Cardiac septum (tissue), 1 donor: ENCODE measurements at regions not wholly inside any gene's neighbourhood (a gene's known extent, or its start where the extent isn't known, plus 50 kb on each side); places are given as distances from the start of the nearest gene placed in this dataset.

Source experiments
- DNase-seq: peaks from one replicate; pipeline ENCODE4 v3.0.0-alpha.2; 2020; ENCODE audit warnings: low spot score
- intact Hi-C: fragments of 100-400 bp; cut with DNase I; formaldehyde crosslinking; loops from one replicate; pipeline ENCODE4 v1.14.0; 2022
- donor health status: DM: no; HTN: no; CAD: no.

DNA sequence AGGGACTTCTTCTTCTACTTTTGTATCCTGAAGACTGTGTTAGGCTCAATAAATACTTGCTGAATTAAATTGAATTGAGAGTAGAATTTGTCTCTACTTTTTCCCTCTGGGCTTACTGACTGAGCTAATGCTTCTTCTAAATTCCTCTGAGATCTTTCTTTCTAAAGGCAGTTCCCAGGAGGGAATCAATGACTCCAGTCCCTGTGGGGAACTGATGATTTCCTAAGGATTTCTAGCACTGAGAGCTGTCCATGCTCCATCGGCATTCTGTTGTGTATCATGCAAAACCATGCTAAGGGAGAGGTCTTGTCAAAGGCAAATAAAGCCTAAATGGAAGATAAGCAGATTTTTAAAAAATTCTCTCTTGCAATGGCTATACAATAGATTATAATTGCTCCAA is 148.8 kb upstream of the KIRREL3 start:
- intact Hi-C loops = no loop called here
- DNase-seq = no peak

DNA sequence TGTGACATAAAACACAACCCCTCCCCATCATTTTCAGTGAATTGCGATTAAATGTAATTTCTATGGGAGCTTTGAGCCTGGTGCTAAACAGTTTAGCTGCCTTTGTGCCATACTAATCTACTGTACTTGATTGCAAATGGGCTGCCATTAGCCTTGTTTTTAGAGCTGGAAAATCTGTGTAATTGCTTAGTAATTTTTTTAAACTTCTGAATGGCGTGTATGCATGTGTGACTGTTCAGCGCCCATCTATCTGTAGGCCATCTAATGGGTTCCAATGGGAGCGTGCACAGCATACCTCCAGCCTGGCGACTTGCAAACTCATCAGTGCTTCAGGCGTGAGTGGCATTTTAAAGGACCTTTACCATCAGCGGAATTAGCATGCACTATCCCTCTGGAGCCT is 142.7 kb upstream of the KIRREL3 start:
- intact Hi-C loops = no loop called here
- DNase-seq = no peak

DNA sequence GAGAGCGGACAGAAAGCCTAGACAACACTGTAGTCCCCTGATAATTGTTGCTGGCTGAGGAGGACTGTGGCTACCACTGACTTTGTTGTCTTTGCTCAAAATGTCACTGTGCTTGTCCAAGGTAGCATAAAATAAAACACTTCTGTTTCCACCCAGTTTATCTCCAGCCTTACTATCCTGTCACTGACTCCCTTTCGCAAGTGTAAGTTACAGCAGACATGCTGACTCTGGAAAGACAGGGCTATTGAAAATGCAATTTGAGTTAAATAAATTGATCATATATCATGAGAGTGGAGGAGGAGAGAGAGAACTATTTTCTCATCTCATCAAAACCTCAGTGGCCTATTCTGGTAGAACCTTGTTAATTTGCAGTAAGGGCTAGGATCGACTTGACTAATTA is 138.0 kb upstream of the KIRREL3 start:
- intact Hi-C loops = no loop called here
- DNase-seq = no peak

DNA sequence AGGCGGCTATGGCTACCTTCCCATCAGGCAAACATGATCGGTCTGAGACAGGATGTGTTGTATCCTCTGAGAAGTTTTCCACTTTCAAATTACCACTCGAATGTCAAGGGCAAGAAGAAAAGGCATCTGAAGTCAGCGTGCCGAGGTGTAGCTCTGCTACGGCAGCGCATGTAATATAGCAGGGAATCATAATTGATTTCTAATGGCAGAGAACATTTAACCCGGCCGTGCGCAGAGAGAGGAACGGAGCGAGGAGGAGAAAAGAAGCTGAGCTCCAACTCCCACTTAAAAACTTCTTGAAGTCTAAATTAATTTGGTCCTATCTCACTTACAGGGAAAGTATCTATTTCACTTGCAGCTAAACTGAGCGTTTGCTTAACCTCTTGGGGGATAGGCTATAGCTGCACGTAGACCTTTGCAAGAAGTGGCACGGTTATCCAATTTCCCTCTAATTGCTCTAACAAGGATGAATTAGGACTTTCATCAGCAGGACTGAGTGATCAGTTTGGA is 137.3 kb upstream of the KIRREL3 start:
- DNase-seq = no peak
- intact Hi-C loops = no loop called here

DNA sequence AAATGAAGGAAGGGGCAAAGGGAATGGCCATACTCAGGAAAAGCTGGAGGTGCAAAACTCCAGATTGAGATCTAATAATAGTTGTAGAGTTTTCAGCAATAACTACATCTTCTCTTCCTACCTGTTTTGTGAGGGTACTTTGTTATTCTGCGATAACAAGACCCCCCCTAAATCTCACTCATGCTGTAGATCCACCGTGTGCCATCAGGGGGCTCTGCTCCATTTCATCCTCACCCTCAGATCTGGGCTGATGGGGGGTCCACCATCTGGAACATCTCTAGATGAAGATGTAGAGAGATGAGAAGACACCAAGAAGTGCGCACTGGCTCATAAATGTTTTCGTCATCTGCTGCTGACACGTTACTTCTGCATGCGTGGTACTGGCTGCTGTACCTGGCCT is 135.9 kb upstream of the KIRREL3 start:
- intact Hi-C loops = no loop called here
- no peak for DNase-seq

DNA sequence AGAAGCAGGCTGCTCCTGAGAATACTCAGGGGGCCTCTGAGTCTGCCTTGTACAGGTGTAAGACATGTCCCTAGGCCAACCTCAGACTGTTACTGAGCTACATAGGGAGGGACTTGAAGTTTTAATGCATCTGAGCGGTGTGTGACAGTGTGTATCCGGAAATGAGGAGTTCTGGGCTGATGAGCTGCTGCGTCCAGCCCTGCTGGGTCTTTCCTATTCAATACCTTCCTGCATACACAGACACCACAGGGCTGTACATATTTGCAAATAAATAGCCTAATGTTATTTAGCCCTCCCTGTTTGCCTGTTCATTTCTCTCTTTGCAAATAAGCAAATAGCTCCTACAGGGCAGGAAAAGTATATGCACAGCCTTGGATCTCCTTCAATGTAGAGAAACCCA is 134.7 kb upstream of the KIRREL3 start:
- no peak for DNase-seq
- intact Hi-C loops = no loop called here

DNA sequence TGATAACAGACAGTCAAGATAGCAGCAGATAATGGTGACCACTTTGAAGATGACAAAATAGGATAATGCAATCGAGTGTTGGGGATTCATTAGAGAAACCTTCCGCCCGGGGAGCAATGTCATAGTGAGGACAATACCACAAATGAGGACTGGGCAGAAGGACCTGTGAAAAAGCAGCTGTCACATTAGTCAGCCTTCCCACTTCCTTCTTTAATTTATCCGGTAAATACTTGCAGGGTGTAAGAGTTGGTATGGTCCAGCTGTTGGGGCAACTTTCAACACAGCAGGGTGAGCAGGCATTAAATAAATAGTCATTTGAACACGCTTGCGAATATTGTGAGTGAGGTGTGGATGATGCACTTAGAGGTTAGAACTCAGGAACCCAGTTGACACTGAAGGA is 132.5 kb upstream of the KIRREL3 start:
- intact Hi-C loops = no loop called here
- DNase-seq = no peak

DNA sequence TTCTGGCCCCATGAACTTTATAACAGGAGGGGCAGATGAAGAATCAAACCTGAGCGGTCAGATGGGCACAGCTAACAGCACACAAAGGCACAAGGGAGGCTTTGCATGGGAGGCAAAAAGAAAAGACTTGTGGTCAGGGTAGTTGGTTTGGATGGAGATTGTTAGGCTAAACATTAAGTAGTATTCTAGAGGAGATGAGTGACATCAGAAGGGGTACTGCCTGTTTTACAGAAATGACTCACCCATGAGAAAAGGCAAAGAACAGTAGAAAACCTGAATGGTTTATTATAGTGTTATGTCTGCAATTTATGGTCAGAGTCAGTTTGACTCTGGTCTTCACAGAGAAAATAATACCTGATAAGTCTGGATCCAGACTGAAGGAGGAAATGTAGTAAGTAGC is 129.8 kb upstream of the KIRREL3 start:
- DNase-seq = no peak
- intact Hi-C loops = no loop called here

DNA sequence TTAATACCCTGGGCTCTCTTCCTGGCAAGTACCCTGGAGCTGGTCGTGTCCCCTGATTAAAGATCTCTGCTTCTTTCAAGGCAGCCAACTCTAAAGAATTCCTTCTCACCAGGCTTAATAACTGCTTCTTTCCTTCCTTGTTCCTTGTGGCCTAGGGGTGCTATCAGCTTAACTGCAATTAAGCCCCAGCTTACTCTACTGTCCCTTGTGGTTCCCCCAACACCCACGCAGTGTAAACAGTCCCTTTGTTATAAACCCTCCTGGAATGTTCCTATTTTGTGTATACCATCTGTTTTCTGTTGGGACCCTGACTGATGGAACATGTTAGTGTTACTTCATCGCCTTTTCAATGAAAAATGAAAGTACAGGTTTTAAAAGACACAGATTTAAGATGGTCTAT is 126.4 kb upstream of the KIRREL3 start:
- intact Hi-C loops = no loop called here
- DNase-seq = no peak

DNA sequence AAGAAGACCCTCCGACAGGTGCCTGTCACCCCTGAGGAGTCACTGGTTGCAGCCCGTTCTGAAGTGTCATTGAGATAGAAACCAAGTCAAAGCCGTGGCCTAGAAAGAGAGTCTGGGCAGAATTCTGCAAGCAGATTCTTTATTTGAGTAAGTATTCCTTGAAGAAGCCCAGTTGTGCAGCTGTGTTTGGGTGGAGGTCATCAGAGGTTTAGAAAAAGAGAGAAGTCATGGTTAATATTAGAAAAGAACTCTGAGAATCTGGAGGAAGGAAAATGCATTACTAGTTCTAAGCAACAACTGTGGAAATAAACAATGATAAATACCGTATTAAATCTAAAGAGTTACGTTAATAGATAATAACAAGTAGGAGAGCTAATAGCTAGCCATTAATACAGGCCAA is 118.8 kb upstream of the KIRREL3 start:
- no peak for DNase-seq
- intact Hi-C loops = no loop called here

DNA sequence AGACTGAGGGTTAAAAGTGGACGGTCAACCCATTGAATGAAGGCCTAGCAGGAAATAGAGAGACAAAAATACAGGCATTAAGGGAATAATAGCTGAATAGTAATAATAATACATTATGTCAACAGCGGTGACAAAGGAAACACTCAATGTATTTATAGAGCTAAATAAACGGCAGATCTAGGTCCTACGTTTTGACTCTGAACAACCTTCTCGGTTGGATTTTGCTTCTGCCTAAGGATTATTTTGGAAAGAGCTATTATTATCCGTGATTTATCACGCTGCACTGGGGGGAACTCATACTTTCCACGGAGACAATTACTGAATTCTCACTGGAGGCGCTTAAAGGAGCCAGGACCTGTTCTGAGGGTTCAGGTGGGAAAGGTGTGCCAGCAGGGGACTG is 118.2 kb upstream of the KIRREL3 start:
- DNase-seq = no peak

DNA sequence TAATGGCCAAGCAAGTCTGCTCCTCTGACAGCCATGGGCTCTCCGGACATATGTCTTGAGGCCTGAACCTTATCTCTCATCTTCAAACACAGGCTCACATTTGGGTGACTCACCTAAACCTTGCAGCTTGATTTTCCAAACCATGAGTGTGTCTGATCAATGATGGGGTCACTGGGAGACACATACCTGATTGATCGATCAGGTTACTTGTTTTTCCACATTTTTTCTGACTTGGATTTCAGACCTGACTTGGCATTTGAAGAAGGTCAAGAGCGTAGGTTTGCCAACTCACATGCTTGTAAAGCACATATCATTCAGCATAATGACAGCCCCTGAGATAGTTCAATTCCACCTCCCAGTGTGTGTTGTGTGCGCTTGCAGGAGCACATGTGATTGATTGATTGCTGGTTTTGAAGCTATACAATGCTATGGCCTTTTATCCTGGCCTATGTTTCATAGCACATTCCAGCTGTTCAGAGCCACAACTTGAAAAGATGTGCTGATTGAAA is 116.7 kb upstream of the KIRREL3 start:
- intact Hi-C loops = no loop called here
- DNase-seq = no peak

More for the DNA sequence above, 118.2 kb upstream of the KIRREL3 start:
- intact Hi-C loops = no loop called here

DNA sequence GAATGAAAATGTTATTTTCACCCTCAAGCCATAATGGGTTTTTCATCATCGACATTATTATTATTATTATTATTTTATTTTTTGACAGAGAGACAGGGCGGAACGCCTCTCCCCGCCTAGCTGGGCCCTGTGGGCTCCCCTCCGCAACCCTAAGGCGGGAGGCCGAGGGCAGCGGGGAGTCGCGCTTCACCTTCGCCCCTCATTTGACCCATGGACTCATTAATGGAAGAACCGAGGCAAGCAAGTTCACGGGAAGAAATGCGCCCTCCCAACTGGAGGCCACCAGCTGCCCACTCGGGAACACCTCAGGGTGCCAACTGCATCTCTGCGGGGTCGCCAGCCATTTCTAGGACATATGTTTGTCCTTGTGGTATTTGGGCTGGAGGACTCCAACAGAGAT is 115.3 kb upstream of the KIRREL3 start:
- DNase-seq = no peak

DNA sequence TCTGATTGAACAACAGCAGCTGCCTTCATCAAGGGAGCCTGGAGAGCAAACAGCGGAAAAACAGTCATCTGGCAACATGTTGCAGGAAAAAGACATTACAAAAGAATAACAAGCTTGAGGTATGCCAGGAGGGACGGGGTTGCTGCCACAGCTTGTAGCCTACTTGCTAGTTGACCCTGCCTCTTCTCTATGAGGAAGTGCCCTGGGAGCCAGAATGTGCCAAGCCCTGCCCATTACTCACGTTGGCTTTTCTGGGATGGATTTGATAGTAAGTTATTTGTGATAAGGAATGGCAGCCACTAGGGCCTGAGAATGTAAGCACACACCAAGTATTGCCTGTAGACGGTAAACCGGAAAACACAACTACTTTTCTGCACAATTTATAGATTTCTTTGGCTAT is 113.5 kb upstream of the KIRREL3 start:
- no peak for DNase-seq
- intact Hi-C loops = no loop called here

More for the DNA sequence above, 115.3 kb upstream of the KIRREL3 start:
- intact Hi-C loops = no loop called here

DNA sequence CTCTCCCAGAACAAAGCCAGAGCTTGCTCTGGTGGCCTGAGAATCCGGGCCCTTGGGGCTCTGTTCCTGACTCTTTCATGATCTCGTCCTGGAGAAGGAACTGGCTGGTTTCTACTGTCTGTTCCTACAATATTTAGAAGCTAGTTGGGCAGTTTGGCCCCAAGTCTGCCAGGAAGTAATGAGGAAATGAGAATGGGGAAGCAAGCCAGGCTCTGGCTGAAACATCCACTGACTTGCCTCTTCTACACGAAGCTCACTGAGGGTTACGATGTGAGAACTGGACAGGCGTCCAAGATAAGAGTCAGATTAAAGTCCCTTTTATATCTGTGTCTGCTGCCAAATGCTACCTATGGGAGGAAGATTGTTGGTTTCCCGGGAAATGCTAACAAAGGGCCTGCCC is 110.0 kb upstream of the KIRREL3 start:
- intact Hi-C loops = no loop called here
- no peak for DNase-seq

DNA sequence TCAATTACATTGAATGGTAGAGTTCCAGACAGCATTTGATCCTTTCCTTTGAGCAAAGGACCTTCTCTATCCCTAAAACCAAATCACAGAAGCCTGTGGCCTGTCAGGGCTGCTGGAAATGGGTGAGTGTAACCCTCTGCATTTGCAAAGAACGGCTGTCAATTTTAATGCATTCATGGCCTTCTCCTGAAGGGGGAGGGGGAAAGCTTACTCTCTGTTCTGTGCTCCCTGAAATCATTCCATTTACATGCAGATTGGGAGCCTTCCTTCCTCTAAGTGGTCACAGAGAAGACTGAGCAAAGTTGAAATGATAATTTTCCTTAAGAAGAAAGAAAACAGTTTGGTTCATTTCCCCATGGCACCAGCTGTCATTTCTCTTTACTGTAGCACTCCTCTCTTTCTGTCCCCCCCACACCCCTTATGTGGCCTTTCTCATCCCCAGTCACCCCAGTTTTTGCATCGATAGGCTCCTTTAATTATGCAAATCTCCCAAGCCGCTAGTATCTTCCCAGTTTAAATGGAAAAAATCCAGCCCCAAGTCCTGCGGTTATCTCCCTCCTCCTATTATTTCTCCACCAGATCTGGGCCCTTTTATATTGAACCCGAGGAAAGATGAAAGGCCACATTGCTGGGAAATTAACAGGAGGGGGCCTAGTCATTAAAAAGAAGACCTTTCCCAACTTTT is 109.4 kb upstream of the KIRREL3 start:
- intact Hi-C loops = no loop called here
- no peak for DNase-seq

DNA sequence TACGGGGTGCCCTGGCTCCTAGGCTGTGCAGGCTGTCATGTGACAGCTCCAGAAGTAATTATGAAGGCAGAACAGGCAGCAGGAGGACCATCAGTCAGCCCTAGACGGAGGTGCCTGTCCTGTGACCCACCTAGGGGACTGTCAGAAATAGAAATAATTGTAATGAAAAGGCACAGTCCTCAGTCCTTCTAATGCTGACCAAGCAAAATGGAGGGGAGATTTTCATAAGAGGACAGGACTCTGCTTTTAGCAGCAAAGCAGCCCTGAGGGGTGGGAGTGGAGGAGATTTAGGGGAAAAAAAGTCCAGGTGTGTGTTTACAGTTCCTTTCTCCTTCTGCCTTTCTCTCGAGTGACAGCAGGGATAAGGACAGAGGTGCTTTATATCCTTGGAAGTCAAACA is 108.3 kb upstream of the KIRREL3 start:
- DNase-seq = no peak
- intact Hi-C loops = no loop called here

DNA sequence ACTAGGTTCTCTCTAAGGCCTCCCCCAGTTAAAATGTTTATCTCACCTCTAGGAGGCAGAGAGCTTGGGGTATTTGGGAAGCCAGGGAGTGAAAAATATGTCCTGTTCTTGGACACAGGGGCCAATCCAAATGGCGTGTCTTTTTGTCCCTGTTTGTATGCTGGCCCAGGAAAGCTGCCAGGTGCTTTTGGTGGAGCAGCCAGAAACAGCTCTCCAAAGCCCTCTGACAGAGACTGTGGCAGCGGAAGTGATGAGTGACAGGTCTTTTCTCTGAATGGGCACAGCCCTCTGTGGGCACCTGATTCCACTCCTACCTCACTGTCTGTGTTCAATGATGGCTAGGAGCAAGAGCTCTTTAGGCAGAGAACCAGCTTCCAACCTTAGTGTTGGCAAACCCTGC is 106.4 kb upstream of the KIRREL3 start:
- intact Hi-C loops = no loop called here
- no peak for DNase-seq

DNA sequence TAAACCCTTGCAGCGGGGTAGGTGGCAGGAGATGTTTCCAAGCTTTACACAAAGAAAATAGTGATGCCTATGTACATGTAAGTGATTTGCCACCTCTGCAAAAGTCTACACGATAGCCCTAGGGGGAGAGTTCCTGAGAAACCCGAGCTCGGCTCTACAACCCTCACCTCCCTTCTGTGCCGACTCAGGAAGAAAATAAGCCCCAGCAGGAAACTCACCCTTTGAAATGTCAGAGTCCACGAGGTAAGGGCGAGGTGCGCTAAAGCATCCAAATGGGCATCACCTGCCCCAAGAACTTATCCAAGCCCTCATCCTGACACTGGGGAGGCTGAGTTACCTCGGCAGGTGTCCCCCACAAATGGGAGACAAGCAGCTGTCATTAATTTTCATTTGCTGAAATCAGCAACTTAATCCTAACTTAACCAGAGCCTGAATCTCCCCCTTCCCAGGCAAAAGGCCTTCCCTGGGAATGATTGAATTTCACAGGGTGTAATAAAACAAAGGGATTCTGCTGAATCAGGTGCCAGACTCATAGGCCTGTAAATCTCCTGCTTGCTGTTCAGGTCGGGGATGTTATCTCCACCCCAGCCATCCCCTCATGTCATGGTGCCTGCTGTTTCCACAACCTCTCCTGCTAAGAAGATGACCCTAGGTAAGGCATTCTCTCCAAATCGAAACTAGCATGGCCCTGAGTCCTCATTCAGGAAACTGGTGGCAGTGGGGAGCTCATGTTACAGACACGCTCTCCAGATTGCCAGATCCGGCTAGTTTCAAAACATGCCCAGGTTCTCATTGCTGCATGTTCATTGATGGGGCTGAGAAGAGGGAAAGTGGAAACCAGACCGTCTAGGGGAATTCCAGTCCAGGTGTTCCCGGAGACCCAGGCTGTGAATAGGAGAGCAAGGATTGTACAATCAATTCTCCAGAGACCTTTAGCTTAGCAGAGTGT is 105.3 kb upstream of the KIRREL3 start:
- intact Hi-C loops = no loop called here
- DNase-seq = no peak

DNA sequence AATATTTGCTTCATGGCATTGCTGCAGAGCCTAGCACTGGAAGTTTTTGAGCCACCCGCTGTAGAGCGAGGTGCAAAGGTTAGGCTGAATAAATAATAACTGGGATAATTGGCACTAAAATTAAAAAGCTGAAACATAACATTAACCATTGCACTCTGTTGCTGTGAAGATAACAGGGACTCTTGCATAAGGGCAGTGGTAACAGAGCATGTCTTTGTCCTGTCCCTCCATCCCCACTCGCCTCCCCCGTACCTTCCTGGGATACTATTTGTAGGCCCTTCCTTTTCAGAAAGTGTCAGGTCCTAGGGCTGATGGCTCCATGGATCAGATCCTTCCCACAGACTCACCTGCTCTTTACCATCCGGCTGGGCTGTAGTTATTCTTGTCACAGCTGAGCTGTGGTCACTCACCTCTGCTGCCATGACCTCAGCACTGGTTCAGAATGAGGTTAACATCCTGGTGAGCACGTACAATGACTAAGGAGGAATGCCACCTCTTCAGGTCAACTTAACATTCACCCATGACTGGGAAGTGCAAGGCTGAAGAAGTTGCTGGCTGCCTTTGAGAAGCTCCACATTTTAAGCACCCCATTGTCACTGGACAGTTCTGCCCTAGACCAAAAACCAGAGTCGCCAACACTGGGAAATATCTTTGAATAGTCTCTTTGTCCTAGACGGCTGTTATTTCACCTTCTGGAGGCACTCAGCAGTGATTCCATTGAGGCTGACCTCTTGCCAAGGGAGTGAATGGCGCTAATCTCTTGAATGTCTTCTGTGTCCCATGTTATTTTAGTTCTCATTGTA is 103.2 kb upstream of the KIRREL3 start:
- DNase-seq = no peak
- intact Hi-C loops = no loop called here
